ENCODE measurements at regions not wholly inside any gene's neighbourhood (a gene's known extent, or its start where the extent isn't known, plus 50 kb on each side); places are given as distances from the start of the nearest gene placed in this dataset.
A peak's percentile ranks its signal among the peaks of the same experiment; 100 is the strongest.

DNA sequence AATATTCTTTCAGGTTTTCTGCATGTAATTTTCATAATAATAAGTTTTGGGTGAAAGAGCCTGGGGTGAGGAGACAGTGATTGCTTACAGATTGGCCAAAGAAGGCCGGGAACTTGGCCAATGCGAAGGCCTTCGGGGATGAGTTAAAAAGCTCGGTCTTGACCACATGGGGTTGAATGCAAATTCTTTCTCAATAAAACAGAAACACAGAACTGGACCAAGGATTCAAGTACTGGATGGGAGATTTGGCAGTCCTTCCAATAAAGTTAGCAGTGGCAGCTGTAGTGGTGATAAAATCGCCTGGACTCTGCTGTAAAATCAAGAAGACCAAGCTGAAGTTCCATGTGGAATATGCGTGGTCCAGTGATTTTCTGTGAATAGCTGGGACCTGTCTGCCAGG, 282.2 kb upstream of the KLF3 start:
- Histone ChIP-seq H3K36me3 (no peaks in the 10 kb centered on the region), H3K27me3 (no peaks in the 10 kb centered on the region), H3K9me3 (no peaks in the 10 kb centered on the region), H3K27ac (peak overlapping the region in 2 of 4 donors; percentile 10 to 26), H3K4me1 (peaks cover 8 to 49% (median 36%) of the 10 kb centered on the region in 3 donors), H3K4me3 (no peak overlapping the region)
- WGBS, 2 donors = 63 to 84% methylated on average over 5 to 6 of the region's 6 CpGs
- TF ChIP-seq, protein P1, sequence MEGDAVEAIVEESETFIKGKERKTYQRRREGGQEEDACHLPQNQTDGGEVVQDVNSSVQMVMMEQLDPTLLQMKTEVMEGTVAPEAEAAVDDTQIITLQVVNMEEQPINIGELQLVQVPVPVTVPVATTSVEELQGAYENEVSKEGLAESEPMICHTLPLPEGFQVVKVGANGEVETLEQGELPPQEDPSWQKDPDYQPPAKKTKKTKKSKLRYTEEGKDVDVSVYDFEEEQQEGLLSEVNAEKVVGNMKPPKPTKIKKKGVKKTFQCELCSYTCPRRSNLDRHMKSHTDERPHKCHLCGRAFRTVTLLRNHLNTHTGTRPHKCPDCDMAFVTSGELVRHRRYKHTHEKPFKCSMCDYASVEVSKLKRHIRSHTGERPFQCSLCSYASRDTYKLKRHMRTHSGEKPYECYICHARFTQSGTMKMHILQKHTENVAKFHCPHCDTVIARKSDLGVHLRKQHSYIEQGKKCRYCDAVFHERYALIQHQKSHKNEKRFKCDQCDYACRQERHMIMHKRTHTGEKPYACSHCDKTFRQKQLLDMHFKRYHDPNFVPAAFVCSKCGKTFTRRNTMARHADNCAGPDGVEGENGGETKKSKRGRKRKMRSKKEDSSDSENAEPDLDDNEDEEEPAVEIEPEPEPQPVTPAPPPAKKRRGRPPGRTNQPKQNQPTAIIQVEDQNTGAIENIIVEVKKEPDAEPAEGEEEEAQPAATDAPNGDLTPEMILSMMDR (IDR thresholded peaks at IDR 0.05) = no peak
- no peak for TF ChIP-seq POLR2A (IDR thresholded peaks at IDR 0.05)
- DNase-seq = no peak
- intact Hi-C loops (cut with DNase I) = loop anchor here (10.0 kb wide), 1 partner anchor 57 kb away; no protein-coding TSS in a partner anchor

DNA sequence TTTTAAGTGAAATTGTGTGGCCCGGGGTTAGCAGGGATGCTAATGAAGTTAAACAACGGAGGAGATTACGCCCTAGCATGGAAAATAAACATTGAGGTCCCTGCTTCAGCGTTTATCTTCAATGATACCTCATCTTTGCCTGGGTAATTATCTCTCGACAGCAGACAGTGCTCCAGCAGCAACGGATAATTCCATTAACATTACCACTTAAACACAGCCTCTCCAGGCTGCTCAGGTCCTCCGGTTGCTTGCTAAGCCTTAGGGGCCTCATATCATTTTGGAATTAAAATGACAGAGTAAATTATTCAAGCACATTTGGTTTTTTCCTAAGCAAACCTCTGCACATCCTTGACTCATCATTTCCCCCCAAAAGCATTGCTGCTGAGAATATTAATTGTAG, 281.5 kb upstream of the KLF3 start:
- 76 to 79% methylated on average over 7 of the region's 7 CpGs for WGBS, 2 donors
- Histone ChIP-seq H3K4me1 (peaks cover 10 to 57% (median 43%) of the 10 kb centered on the region in 3 donors), H3K27me3 (no peaks in the 10 kb centered on the region), H3K9me3 (no peaks in the 10 kb centered on the region), H3K4me3 (no peak overlapping the region), H3K36me3 (no peaks in the 10 kb centered on the region), H3K27ac (peak overlapping the region in 2 of 4 donors; percentile 10 to 91)
- TF ChIP-seq, protein P1 (IDR thresholded peaks at IDR 0.05) = no peak
- TF ChIP-seq POLR2A (IDR thresholded peaks at IDR 0.05) = no peak
- no peak for DNase-seq
- intact Hi-C loops (cut with DNase I) = loop anchor here (10.0 kb wide), 1 partner anchor 58 kb away; no protein-coding TSS in a partner anchor

DNA sequence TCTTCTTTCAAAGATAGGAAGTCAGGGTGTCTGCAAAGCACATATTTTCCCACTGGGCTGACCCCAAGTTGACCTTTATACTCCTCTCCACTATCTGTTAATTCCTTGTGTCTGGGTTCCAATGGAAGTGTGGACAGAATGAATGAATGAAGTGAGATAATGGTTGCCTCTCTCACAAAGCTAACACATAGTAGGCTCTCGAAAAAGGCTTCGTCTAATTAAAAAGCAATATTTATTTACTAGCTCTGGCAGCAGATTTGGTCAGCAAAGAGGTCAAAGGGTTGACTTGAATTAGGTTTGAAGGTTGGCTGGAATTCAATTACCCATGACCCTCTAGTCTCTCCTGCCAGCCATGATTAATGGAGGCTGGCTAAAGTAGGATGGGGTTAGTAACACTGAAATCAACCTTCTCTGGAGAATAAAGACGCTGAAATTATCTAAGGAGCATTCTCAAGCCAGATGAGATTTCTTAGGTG, 280.3 kb upstream of the KLF3 start:
- H3K4me1 ChIP-seq = peaks cover 10 to 64% (median 47%) of the 10 kb centered on the region in 3 donors
- no peak for DNase-seq
- H3K27ac ChIP-seq = peak overlapping the region; percentile 41 to 91 (median 82)
- 53 to 55% methylated on average over 3 of the region's 3 CpGs for WGBS, 2 donors
- no peaks in the 10 kb centered on the region for H3K9me3 ChIP-seq
- H3K27me3 ChIP-seq = no peaks in the 10 kb centered on the region
- H3K4me3 ChIP-seq = no peak overlapping the region
- no peaks in the 10 kb centered on the region for H3K36me3 ChIP-seq
- intact Hi-C loops (cut with DNase I) = loop anchor here (10.0 kb wide), 1 partner anchor 59 kb away; no protein-coding TSS in a partner anchor
- no peak for TF ChIP-seq POLR2A (IDR thresholded peaks at IDR 0.05)
- TF ChIP-seq, protein P1 (IDR thresholded peaks at IDR 0.05) = no peak

DNA sequence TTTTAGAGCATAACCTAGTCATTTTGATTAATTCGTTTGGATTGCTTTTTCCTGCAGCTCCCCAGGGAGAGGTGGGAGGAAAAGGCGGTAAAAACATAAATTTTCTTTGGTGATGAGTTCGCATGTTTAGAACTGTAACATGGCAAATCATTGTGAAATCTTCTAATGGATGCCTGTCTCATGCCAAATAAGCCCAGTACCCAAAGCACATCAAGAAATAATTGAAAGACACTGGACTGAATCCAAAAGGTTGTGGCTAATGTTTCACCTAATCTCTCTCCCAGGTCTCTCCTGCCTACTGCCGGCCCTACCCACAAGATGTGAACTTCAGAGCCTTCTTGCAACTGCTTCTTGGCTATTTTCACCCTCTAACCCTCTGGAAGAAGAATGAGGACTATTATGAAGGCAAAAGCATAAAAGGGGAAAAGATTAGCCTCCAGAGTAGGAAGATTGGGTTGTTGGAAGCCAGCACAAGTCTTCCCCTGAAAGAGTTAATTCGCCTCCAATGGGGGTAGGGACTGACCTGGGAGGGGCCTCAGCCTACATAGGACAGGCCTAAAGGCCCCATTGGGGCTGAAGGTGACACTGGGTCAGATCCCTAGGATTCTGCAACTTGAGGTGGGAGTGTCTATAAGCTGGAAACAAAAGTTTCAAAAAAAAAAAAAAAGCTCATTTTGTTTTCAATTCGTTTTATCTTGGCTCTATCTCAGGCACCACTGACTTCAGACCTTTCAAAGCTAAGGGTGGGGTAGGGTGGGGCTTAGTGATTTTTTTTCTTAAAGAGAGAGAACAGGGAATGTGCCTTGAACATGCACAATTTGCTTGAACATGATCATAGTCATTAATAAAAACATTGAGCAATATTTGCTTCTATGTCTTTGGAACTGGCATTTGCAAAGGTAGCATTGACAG, 278.6 kb upstream of the KLF3 start:
- DNase-seq = no peak
- Histone ChIP-seq H3K9me3 (no peaks in the 10 kb centered on the region), H3K4me1 (peaks cover 17 to 76% (median 47%) of the 10 kb centered on the region in 3 donors), H3K4me3 (no peak overlapping the region), H3K27ac (peak overlapping the region; percentile 65 to 91 (median 82)), H3K36me3 (no peaks in the 10 kb centered on the region), H3K27me3 (no peaks in the 10 kb centered on the region)
- intact Hi-C loops (cut with DNase I) = loop anchor here (10.0 kb wide), 1 partner anchor 61 kb away; no protein-coding TSS in a partner anchor
- 27 to 34% methylated on average over 6 of the region's 6 CpGs for WGBS, 2 donors
- TF ChIP-seq, protein P1 (IDR thresholded peaks at IDR 0.05) = no peak
- no peak for TF ChIP-seq POLR2A (IDR thresholded peaks at IDR 0.05)

DNA sequence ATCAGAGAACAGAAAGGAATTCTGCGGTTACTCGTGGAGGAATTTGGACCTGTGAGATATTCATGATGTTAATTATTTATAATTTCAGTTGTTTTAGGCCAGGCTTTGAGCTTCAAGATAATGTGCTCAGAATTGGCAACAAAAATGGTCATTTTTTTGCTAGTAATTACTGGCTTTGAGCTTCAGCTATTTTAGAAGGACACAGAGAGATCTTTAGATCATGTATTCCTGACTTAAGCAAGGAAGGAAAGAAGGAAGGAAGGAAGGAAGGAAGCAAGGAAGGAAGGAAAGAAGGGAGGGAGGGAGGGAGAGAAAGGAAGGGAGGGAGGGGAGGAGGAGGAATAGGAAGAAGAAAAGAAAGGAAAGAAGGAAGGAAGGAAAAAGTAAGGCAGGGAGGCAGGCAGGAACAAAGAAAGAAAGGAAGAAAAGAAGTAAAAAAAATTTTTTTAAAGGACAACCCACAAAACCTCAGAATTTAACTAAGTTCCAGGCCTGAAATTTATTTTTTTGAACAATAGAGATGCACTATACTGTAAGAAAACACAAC, 277.9 kb upstream of the KLF3 start:
- Histone ChIP-seq H3K9me3 (no peaks in the 10 kb centered on the region), H3K4me3 (no peak overlapping the region), H3K27me3 (no peaks in the 10 kb centered on the region), H3K4me1 (peaks cover 17 to 83% (median 52%) of the 10 kb centered on the region in 3 donors), H3K36me3 (no peaks in the 10 kb centered on the region), H3K27ac (peak overlapping the region; percentile 50 to 91 (median 82))
- intact Hi-C loops (cut with DNase I) = loop anchor here (10.0 kb wide), 1 partner anchor 61 kb away; no protein-coding TSS in a partner anchor
- WGBS, 2 donors = 23 to 31% methylated on average over 2 of the region's 2 CpGs
- no peak for DNase-seq
- no peak for TF ChIP-seq POLR2A (IDR thresholded peaks at IDR 0.05)
- TF ChIP-seq, protein P1 (IDR thresholded peaks at IDR 0.05) = no peak
